ENCODE measurements at regions not wholly inside any gene's neighbourhood (a gene's known extent, or its start where the extent isn't known, plus 50 kb on each side); places are given as distances from the start of the nearest gene placed in this dataset.
"Not testable (repeated sequence)": the region's sequence is repeated elsewhere in the genome, so short reads cannot be mapped to it uniquely, and the experiment has no call there.

DNA sequence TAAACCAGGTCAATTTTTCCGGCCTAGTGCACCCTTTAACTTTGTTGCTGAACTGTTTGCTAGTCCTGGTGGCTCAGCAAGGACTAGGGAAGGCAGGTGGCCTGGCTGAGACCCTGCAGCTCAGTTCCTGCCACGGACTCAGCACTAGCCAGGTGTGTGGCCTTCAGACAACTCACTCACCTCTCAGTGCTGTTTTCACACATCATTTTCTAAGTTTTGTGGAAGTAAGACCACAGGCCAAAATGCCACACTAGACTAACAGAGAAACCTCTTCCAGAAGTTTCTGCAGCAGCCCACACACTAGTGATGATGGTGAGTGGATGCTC is 65.9 kb upstream of the SLC1A4 start:
- ATAC-seq, result no peak
- H3K9me3 ChIP-seq, result no peaks in the 10 kb centered on the region
- H3K27ac ChIP-seq, result no peak overlapping the region
- no peak overlapping the region for H3K4me3 ChIP-seq
- H3K27me3 ChIP-seq, result no peaks in the 10 kb centered on the region
- no peak for DNase-seq
- H3K4me1 ChIP-seq, result peaks cover 2% of the 10 kb centered on the region
- TF ChIP-seq CTCF (IDR thresholded peaks at IDR 0.05), result no peak
- no peaks in the 10 kb centered on the region for H3K36me3 ChIP-seq
- intact Hi-C loops (cut with DNase I), result no loop called here

DNA sequence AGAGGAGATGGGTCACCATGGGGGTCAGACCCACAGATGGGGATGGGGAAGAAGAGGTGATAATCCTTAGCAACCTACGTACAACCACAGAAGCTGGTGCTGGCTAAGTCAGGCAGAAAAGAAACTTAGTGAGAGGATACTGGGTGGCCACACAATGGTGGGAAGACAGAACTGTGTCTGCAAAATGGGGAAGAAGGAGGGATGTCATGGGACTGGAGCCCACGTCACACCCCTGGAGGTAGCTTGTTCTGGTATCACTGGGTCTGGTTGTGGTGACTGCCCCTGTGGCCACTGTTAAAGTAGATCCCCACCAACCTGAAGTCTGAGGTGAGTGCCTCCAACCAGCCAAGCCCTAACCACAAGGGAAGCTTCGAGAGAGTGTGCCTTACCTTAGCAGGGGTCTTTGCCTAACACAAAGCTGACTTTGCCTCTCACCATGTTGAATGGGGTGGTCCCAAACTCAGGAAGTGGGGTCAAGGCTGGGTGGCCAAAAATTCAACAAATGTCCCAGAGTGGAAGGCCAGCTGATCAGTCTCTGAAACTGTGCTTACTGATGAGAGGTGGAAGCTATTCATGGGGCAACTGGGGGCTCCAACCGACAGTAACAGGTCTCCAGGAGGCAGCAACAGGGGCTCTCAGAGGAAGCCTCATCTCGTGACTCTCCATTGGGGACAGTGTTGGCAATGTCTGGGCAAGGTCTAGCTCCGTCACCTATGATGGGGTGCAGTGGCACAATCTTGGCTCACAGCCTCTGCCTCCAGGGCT is 64.8 kb upstream of the SLC1A4 start:
- H3K27ac ChIP-seq, result no peak overlapping the region
- no peaks in the 10 kb centered on the region for H3K4me1 ChIP-seq
- no peaks in the 10 kb centered on the region for H3K36me3 ChIP-seq
- no peak overlapping the region for H3K4me3 ChIP-seq
- no peaks in the 10 kb centered on the region for H3K27me3 ChIP-seq
- DNase-seq (no peak), ATAC-seq (peak; percentile 72)
- no peaks in the 10 kb centered on the region for H3K9me3 ChIP-seq
- intact Hi-C loops (cut with DNase I), result no loop called here
- TF ChIP-seq CTCF (IDR thresholded peaks at IDR 0.05), result no peak

- H3K27me3 ChIP-seq; H3K9me3 ChIP-seq; ATAC-seq; intact Hi-C loops (cut with DNase I); DNase-seq; H3K4me3 ChIP-seq; H3K4me1 ChIP-seq; H3K36me3 ChIP-seq; H3K27ac ChIP-seq: not testable (repeated sequence)
Observed at GRCh38 chr2:64925930-64926722, 63.1 kb upstream of the SLC1A4 start.

GRCh38 chr2:64928813-64929212 is 60.4 kb upstream of the SLC1A4 start:
- no peak for TF ChIP-seq CTCF (IDR thresholded peaks at IDR 0.05)
- intact Hi-C loops (cut with DNase I), result no loop called here
- H3K4me1 ChIP-seq, result peaks cover 5% of the 10 kb centered on the region
- DNase-seq, result no peak
- no peaks in the 10 kb centered on the region for H3K9me3 ChIP-seq
- H3K4me3 ChIP-seq, result no peak overlapping the region
- H3K27me3 ChIP-seq, result no peaks in the 10 kb centered on the region
- H3K36me3 ChIP-seq, result no peaks in the 10 kb centered on the region
- ATAC-seq, result no peak
- H3K27ac ChIP-seq, result no peak overlapping the region

DNA sequence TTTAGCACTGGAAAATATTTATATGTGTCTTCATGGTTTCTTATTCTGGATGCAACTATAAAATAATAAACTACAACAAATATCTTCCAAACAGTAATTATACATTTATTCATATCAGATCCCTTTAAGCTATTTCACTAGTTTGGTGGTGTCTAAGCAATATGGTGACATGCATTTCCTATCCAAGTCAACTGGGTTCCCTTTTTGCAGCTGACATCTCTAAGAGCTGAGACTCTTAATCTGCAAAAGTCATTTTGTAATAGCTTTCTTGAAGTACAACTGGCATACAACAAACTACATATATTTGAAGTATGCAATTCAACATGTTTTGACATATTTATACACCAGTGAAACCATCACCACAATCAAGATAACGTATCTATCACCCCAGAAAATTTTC is 59.9 kb upstream of the SLC1A4 start:
- H3K9me3 ChIP-seq, result no peaks in the 10 kb centered on the region
- no peaks in the 10 kb centered on the region for H3K36me3 ChIP-seq
- H3K4me1 ChIP-seq, result peaks cover 5% of the 10 kb centered on the region
- no peak for TF ChIP-seq CTCF (IDR thresholded peaks at IDR 0.05)
- ATAC-seq (no peak), DNase-seq (no peak)
- no peaks in the 10 kb centered on the region for H3K27me3 ChIP-seq
- intact Hi-C loops (cut with DNase I), result no loop called here
- no peak overlapping the region for H3K4me3 ChIP-seq
- no peak overlapping the region for H3K27ac ChIP-seq

GRCh38 chr2:64930258-64930671 is 58.9 kb upstream of the SLC1A4 start:
- H3K4me3 ChIP-seq, result no peak overlapping the region
- no peak for TF ChIP-seq CTCF (IDR thresholded peaks at IDR 0.05)
- no peaks in the 10 kb centered on the region for H3K36me3 ChIP-seq
- no peak for DNase-seq
- no peaks in the 10 kb centered on the region for H3K27me3 ChIP-seq
- intact Hi-C loops (cut with DNase I), result no loop called here
- no peak overlapping the region for H3K27ac ChIP-seq
- peaks cover 5% of the 10 kb centered on the region for H3K4me1 ChIP-seq
- H3K9me3 ChIP-seq, result no peaks in the 10 kb centered on the region
- ATAC-seq, result no peak

All from upper lobe of right lung (tissue), 1 donor.